ENCODE measurements at regions not wholly inside any gene's neighbourhood (a gene's known extent, or its start where the extent isn't known, plus 50 kb on each side); places are given as distances from the start of the nearest gene placed in this dataset.
A peak's percentile ranks its signal among the peaks of the same experiment; 100 is the strongest.

- Histone ChIP-seq H3K79me1 (ENCODE audit: low read length) (no peaks in the 10 kb centered on the region), H4K12ac (ENCODE audit: low read depth, low read length) (no peak overlapping the region), H2AFZ (ENCODE audit: insufficient read depth, low read length, poor library complexity) (no peak overlapping the region), H3K4me1 (ENCODE audit: control insufficient read depth in 1 of 2, insufficient read depth in 2 of 2, low read length in 2 of 2) (no peaks in the 10 kb centered on the region), H3K4me3 (ENCODE audit: low read depth, low read length) (no peak overlapping the region), H3K27me3 (ENCODE audit: insufficient read depth, low read length) (no peaks in the 10 kb centered on the region), H3K23ac (ENCODE audit: low read length) (no peak overlapping the region), H3K14ac (ENCODE audit: low read length) (no peak overlapping the region), H2BK120ac (ENCODE audit: insufficient read depth, low read length, poor library complexity) (no peak overlapping the region), H2BK12ac (ENCODE audit: low read length) (no peak overlapping the region), H3K9ac (ENCODE audit: low read length) (no peak overlapping the region), H2AK5ac (ENCODE audit: low read length) (no peak overlapping the region), H3K4me2 (ENCODE audit: low read length) (no peak overlapping the region), H4K8ac (ENCODE audit: low read depth, low read length) (no peak overlapping the region), H2BK5ac (ENCODE audit: low read depth, low read length, poor library complexity) (no peak overlapping the region), H3K4ac (ENCODE audit: low read depth, low read length) (no peak overlapping the region), H3K36me3 (ENCODE audit: control insufficient read depth in 1 of 2, insufficient read depth in 2 of 2, low read length in 2 of 2) (no peaks in the 10 kb centered on the region), H3K9me3 (ENCODE audit: insufficient read depth, low read depth, low read length) (no peaks in the 10 kb centered on the region), H3K79me2 (ENCODE audit: control insufficient read depth, insufficient read depth, low read length, poor library complexity) (no peaks in the 10 kb centered on the region), H3K18ac (ENCODE audit: low read length) (no peak overlapping the region), H3K27ac (ENCODE audit: low read depth, low read length) (no peak overlapping the region), H4K91ac (ENCODE audit: low read depth, low read length) (no peak overlapping the region)
- peak in 1 of 2 donors; percentile 52 for DNase-seq
- WGBS (ENCODE audit: extremely low coverage, insufficient coverage, insufficient read length): no CpG with 5 or more reads among the region's 1 CpG
Observed at GRCh38 chr14:30417121-30417520, 141.8 kb upstream of the G2E3 start.

- Histone ChIP-seq H2BK5ac (ENCODE audit: low read depth, low read length, poor library complexity) (no peak overlapping the region), H4K12ac (ENCODE audit: low read depth, low read length) (no peak overlapping the region), H3K9me3 (ENCODE audit: insufficient read depth, low read depth, low read length) (no peaks in the 10 kb centered on the region), H3K27ac (ENCODE audit: low read depth, low read length) (no peak overlapping the region), H3K4me1 (ENCODE audit: control insufficient read depth in 1 of 2, insufficient read depth in 2 of 2, low read length in 2 of 2) (no peaks in the 10 kb centered on the region), H3K27me3 (ENCODE audit: insufficient read depth, low read length) (no peaks in the 10 kb centered on the region), H3K36me3 (ENCODE audit: control insufficient read depth in 1 of 2, insufficient read depth in 2 of 2, low read length in 2 of 2) (no peaks in the 10 kb centered on the region), H4K91ac (ENCODE audit: low read depth, low read length) (no peak overlapping the region), H3K4me3 (ENCODE audit: low read depth, low read length) (no peak overlapping the region), H3K18ac (ENCODE audit: low read length) (no peak overlapping the region), H3K4me2 (ENCODE audit: low read length) (no peak overlapping the region), H3K23ac (ENCODE audit: low read length) (no peak overlapping the region), H3K14ac (ENCODE audit: low read length) (no peak overlapping the region), H2BK12ac (ENCODE audit: low read length) (no peak overlapping the region), H3K79me1 (ENCODE audit: low read length) (no peaks in the 10 kb centered on the region), H3K4ac (ENCODE audit: low read depth, low read length) (no peak overlapping the region), H4K8ac (ENCODE audit: low read depth, low read length) (no peak overlapping the region), H3K9ac (ENCODE audit: low read length) (no peak overlapping the region), H2AK5ac (ENCODE audit: low read length) (no peak overlapping the region), H2AFZ (ENCODE audit: insufficient read depth, low read length, poor library complexity) (no peak overlapping the region), H3K79me2 (ENCODE audit: control insufficient read depth, insufficient read depth, low read length, poor library complexity) (no peaks in the 10 kb centered on the region), H2BK120ac (ENCODE audit: insufficient read depth, low read length, poor library complexity) (no peak overlapping the region)
- WGBS (ENCODE audit: extremely low coverage, insufficient coverage, insufficient read length): no CpG with 5 or more reads among the region's 1 CpG
- no peak for DNase-seq
Observed at GRCh38 chr14:30417999-30418398, 141.0 kb upstream of the G2E3 start.

GRCh38 chr14:30419037-30419436, 139.9 kb upstream of the G2E3 start:
- H3K27ac ChIP-seq (ENCODE audit: low read depth, low read length): no peak overlapping the region

GRCh38 chr14:30420515-30420914, 138.4 kb upstream of the G2E3 start:
- H3K4ac ChIP-seq (ENCODE audit: low read depth, low read length): no peak overlapping the region
- no peak overlapping the region for H3K4me3 ChIP-seq (ENCODE audit: low read depth, low read length)
- WGBS (ENCODE audit: extremely low coverage, insufficient coverage, insufficient read length): no CpG with 5 or more reads among the region's 1 CpG
- no peak for DNase-seq
- no peak overlapping the region for H3K18ac ChIP-seq (ENCODE audit: low read length)
- H4K91ac ChIP-seq (ENCODE audit: low read depth, low read length): no peak overlapping the region
- no peaks in the 10 kb centered on the region for H3K9me3 ChIP-seq (ENCODE audit: insufficient read depth, low read depth, low read length)
- H3K27ac ChIP-seq (ENCODE audit: low read depth, low read length): no peak overlapping the region
- H3K36me3 ChIP-seq (ENCODE audit: control insufficient read depth in 1 of 2, insufficient read depth in 2 of 2, low read length in 2 of 2): no peaks in the 10 kb centered on the region
- H3K4me1 ChIP-seq (ENCODE audit: control insufficient read depth in 1 of 2, insufficient read depth in 2 of 2, low read length in 2 of 2): no peaks in the 10 kb centered on the region
- H3K27me3 ChIP-seq (ENCODE audit: insufficient read depth, low read length): no peaks in the 10 kb centered on the region
- no peak overlapping the region for H3K14ac ChIP-seq (ENCODE audit: low read length)
- no peak overlapping the region for H4K8ac ChIP-seq (ENCODE audit: low read depth, low read length)
- no peak overlapping the region for H3K23ac ChIP-seq (ENCODE audit: low read length)
- no peak overlapping the region for H3K4me2 ChIP-seq (ENCODE audit: low read length)
- no peak overlapping the region for H2BK5ac ChIP-seq (ENCODE audit: low read depth, low read length, poor library complexity)
- no peak overlapping the region for H2BK120ac ChIP-seq (ENCODE audit: insufficient read depth, low read length, poor library complexity)
- no peak overlapping the region for H2AFZ ChIP-seq (ENCODE audit: insufficient read depth, low read length, poor library complexity)
- no peaks in the 10 kb centered on the region for H3K79me2 ChIP-seq (ENCODE audit: control insufficient read depth, insufficient read depth, low read length, poor library complexity)
- H3K79me1 ChIP-seq (ENCODE audit: low read length): no peaks in the 10 kb centered on the region
- H3K9ac ChIP-seq (ENCODE audit: low read length): no peak overlapping the region
- no peak overlapping the region for H4K12ac ChIP-seq (ENCODE audit: low read depth, low read length)
- no peak overlapping the region for H2AK5ac ChIP-seq (ENCODE audit: low read length)
- no peak overlapping the region for H2BK12ac ChIP-seq (ENCODE audit: low read length)

More at GRCh38 chr14:30419037-30419436, 139.9 kb upstream of the G2E3 start:
- H4K91ac ChIP-seq (ENCODE audit: low read depth, low read length): no peak overlapping the region
- no peaks in the 10 kb centered on the region for H3K79me2 ChIP-seq (ENCODE audit: control insufficient read depth, insufficient read depth, low read length, poor library complexity)
- DNase-seq: no peak
- H3K36me3 ChIP-seq (ENCODE audit: control insufficient read depth in 1 of 2, insufficient read depth in 2 of 2, low read length in 2 of 2): no peaks in the 10 kb centered on the region
- no peak overlapping the region for H2BK120ac ChIP-seq (ENCODE audit: insufficient read depth, low read length, poor library complexity)
- H2BK5ac ChIP-seq (ENCODE audit: low read depth, low read length, poor library complexity): no peak overlapping the region
- no peak overlapping the region for H3K4me2 ChIP-seq (ENCODE audit: low read length)
- no peak overlapping the region for H2BK12ac ChIP-seq (ENCODE audit: low read length)
- no peaks in the 10 kb centered on the region for H3K9me3 ChIP-seq (ENCODE audit: insufficient read depth, low read depth, low read length)
- no peak overlapping the region for H2AK5ac ChIP-seq (ENCODE audit: low read length)
- H3K4ac ChIP-seq (ENCODE audit: low read depth, low read length): no peak overlapping the region
- H3K9ac ChIP-seq (ENCODE audit: low read length): no peak overlapping the region
- no peaks in the 10 kb centered on the region for H3K27me3 ChIP-seq (ENCODE audit: insufficient read depth, low read length)
- no peak overlapping the region for H2AFZ ChIP-seq (ENCODE audit: insufficient read depth, low read length, poor library complexity)
- no peak overlapping the region for H3K14ac ChIP-seq (ENCODE audit: low read length)
- no peak overlapping the region for H3K4me3 ChIP-seq (ENCODE audit: low read depth, low read length)
- H3K4me1 ChIP-seq (ENCODE audit: control insufficient read depth in 1 of 2, insufficient read depth in 2 of 2, low read length in 2 of 2): no peaks in the 10 kb centered on the region
- no peak overlapping the region for H4K8ac ChIP-seq (ENCODE audit: low read depth, low read length)
- H4K12ac ChIP-seq (ENCODE audit: low read depth, low read length): no peak overlapping the region
- H3K23ac ChIP-seq (ENCODE audit: low read length): no peak overlapping the region
- H3K18ac ChIP-seq (ENCODE audit: low read length): no peak overlapping the region
- H3K79me1 ChIP-seq (ENCODE audit: low read length): no peaks in the 10 kb centered on the region
